Breast epithelium (tissue), 3 donors: ENCODE measurements at regions not wholly inside any gene's neighbourhood (a gene's known extent, or its start where the extent isn't known, plus 50 kb on each side); places are given as distances from the start of the nearest gene placed in this dataset.

ENCODE experiments used
- CTCF ChIP-seq, 3 donors: fragments of 450-650 bp; IDR thresholded peaks; one replicate each; pipeline ENCODE4 v1.5.1; 2016 to 2017; ENCODE audit warnings: antibody characterized with exemption in 3 of 3, mild to moderate bottlenecking in 3 of 3, moderate library complexity in 3 of 3
- POLR2A ChIP-seq: fragments of 450-650 bp; IDR thresholded peaks from one replicate; pipeline ENCODE4 v1.6.1; 2016; ENCODE audit warnings: antibody characterized with exemption, mild to moderate bottlenecking, moderate library complexity
- POLR2AphosphoS5 ChIP-seq, 3 donors: sonication (generic); formaldehyde crosslinking; IDR thresholded peaks; one replicate each; pipeline ENCODE4 v1.6.1; 2017; ENCODE audit warnings: antibody characterized with exemption in 3 of 3

DNA sequence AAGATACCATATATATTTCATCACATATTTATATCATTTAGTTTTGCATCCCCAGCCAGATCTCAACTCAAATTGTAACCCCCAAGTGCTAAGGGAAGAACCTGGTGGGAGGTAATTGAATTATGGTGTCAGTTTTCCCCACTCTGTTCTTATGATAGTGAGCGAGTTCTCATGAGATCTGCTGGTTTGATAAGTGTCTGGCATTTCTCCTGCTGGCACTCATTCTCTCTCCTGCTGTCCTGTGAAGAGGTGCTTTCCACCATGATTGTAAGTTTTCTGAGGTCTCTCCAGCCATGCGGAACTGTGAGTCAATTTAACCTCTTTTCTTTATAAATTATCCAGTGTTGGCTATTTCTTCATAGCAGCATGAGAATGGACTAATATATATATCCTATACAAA, 462.5 kb upstream of the SLITRK5 start:
- no peak for TF ChIP-seq CTCF (IDR thresholded peaks at IDR 0.05)
- TF ChIP-seq POLR2AphosphoS5 (IDR thresholded peaks at IDR 0.05), result no peak
- no peak for TF ChIP-seq POLR2A
